ENCODE measurements at regions not wholly inside any gene's neighbourhood (a gene's known extent, or its start where the extent isn't known, plus 50 kb on each side); places are given as distances from the start of the nearest gene placed in this dataset.

DNA sequence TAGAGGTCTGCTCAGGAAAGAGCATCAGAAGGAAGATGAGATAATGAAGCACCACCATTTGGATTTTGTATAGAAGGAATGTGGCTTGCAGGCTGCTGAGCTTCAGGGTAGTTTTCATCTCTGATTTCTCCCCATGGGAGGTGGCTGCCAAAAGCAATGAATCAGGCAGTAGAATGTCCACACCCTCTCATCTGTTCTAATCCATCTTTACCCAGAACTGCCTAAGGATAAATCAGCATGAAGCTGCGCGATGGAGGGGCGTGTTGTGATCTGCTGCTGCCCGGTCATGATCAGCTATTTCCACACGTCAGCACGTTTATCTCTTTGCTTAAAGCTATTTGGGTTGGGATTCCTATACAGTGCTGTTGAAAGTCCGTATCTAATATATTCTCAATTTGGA lies 295.4 kb downstream of the FOXA2 start:
- no peak for TF ChIP-seq SP1 (IDR thresholded peaks at IDR 0.05; ENCODE audit: low read depth, low read length)
- TF ChIP-seq SIN3A (conservative IDR thresholded peaks at IDR 0.05 in 1 of 2, IDR thresholded peaks at IDR 0.05 in 1 of 2; ENCODE audit: low read depth in 1 of 2, low read length in 2 of 2) = no peak
- no peak for TF ChIP-seq POLR2A (IDR thresholded peaks at IDR 0.05; ENCODE audit: control extremely low read depth in 1 of 2, low read depth in 2 of 2, low read length in 2 of 2)

Data from H1 (cell line).